Brain microvascular endothelial cell (primary cell): ENCODE measurements at regions not wholly inside any gene's neighbourhood (a gene's known extent, or its start where the extent isn't known, plus 50 kb on each side); places are given as distances from the start of the nearest gene placed in this dataset.

Source experiments
- DNase-seq: peaks from one replicate; pipeline ENCODE4 v3.0.0-alpha.2; 2020
- H3K27ac ChIP-seq: fragments of 250-450 bp; sonication (Bioruptor Pico); 2 replicates; pipeline ENCODE4 v1.5.1; 2020; ENCODE audit warnings: mild to moderate bottlenecking, moderate library complexity
- H3K27me3 ChIP-seq: fragments of 250-450 bp; sonication (Bioruptor Pico); replicated peaks from 2 replicates; pipeline ENCODE4 v1.5.1; 2020; ENCODE audit warnings: mild to moderate bottlenecking
- H3K36me3 ChIP-seq: fragments of 250-450 bp; sonication (Bioruptor Pico); replicated peaks from 2 replicates; pipeline ENCODE4 v1.5.1; 2020; ENCODE audit warnings: mild to moderate bottlenecking
- H3K4me3 ChIP-seq: 2 replicates; pipeline ENCODE4 v1.5.1; 2011; ENCODE audit warnings: low read depth, mild to moderate bottlenecking, control low read depth, low read length, moderate library complexity
- CTCF ChIP-seq: IDR thresholded peaks from 2 replicates; pipeline ENCODE4 v1.5.1; 2011; ENCODE audit warnings: low read depth, mild to moderate bottlenecking, moderate library complexity, low read length, control low read depth, inconsistent platforms; ENCODE audit errors: missing control alignments
- in situ Hi-C: cut with HindIII; loops from 2 replicates; pipeline ENCODE4 v1.10.0; 2017; ENCODE audit warnings: low sequenced_read_pairs, low pct_ligation_motif_present

- no peak for DNase-seq
- no peak overlapping the region for H3K4me3 ChIP-seq
- H3K27me3 ChIP-seq: no peaks in the 10 kb centered on the region
- in situ Hi-C loops: no loop called here
- no peak overlapping the region for H3K27ac ChIP-seq
- H3K36me3 ChIP-seq: no peaks in the 10 kb centered on the region
- no peak for TF ChIP-seq CTCF
These were observed 824.4 kb downstream of the MTRR start for GRCh38 chr5:8693341-8693844.

- Histone ChIP-seq H3K4me3 (no peak overlapping the region), H3K27ac (no peak overlapping the region), H3K36me3 (no peaks in the 10 kb centered on the region), H3K27me3 (no peaks in the 10 kb centered on the region)
- in situ Hi-C loops: no loop called here
- DNase-seq: no peak
- no peak for TF ChIP-seq CTCF
These were observed 825.6 kb downstream of the MTRR start for GRCh38 chr5:8694545-8694944.

DNA sequence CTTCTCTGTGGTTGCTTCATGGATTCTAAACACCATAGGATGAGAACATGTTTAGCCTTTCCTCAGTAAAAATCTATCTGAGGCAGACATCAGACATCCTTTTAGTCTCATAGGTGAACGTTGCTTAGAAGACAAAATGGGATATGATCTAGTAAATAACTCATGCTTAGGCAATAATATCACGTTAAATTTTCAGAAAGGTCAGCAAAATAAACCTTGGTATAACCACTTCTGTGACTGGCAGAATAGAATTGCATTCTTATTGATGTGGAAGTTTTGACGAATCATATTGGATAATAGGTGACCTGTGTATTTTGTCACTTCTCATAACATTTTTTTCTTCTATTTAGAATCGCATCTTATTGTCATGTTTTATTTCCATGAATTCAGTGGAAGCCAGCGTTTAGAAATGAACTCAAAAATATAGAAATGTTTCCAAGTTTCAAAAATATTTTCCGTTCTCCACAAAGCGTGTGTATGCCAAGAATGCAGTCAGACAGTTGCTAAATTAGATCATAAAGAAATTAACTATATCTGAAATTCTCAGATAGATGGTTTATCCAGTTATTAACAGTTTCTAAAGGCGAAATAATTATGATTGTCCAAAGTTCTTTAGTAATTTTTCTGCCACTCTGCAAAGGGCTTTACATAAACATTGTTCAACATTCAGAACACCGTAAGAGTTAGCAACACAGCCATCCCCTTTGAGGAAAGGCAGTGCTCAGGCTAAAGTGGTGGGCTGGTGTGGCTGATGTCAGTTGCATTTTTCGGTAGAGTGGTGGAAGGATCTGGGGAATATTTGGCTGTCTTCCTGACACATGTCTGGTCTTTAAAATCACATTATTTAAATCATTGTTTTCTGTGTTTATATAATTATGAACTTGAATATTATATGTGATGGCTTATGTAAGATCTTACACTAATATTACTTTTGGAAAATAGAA, 827.2 kb downstream of the MTRR start:
- no peak for DNase-seq
- Histone ChIP-seq H3K27ac (no peak overlapping the region), H3K4me3 (no peak overlapping the region), H3K27me3 (no peaks in the 10 kb centered on the region), H3K36me3 (no peaks in the 10 kb centered on the region)
- no peak for TF ChIP-seq CTCF
- in situ Hi-C loops: no loop called here

GRCh38 chr5:8700222-8700621, 831.3 kb downstream of the MTRR start:
- in situ Hi-C loops: no loop called here

DNA sequence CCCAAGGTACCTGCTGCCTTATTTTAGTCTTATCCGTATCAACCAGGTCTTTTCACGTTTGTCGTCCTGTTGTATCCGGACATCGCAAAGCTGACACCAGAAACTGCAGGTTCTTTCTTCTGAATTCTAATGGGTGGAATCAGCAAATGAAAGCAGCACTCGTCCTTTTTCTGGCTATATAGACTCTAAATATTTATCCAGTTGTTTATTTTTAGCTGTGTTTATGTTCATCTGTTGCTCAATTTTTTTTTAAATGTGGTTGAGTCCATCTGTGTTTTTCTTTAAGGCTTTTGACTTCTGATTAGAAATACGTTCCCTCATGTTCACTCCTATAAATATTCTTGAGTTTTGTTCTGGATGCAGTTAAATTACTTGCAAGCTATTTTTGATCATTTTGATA, 831.7 kb downstream of the MTRR start:
- no peak for DNase-seq
- in situ Hi-C loops: no loop called here
- Histone ChIP-seq H3K4me3 (no peak overlapping the region), H3K36me3 (no peaks in the 10 kb centered on the region), H3K27me3 (no peaks in the 10 kb centered on the region), H3K27ac (no peak overlapping the region)
- TF ChIP-seq CTCF: no peak

More at GRCh38 chr5:8700222-8700621, 831.3 kb downstream of the MTRR start:
- Histone ChIP-seq H3K4me3 (no peak overlapping the region), H3K36me3 (no peaks in the 10 kb centered on the region), H3K27ac (no peak overlapping the region), H3K27me3 (no peaks in the 10 kb centered on the region)
- TF ChIP-seq CTCF: no peak
- DNase-seq: no peak
